Activated naive CD8-positive, alpha-beta T cell treated with anti-CD3 and anti-CD28 coated beads, Interleukin-2, amount 50 U/mL, for 24 hours (primary cell): ENCODE measurements at regions not wholly inside any gene's neighbourhood (a gene's known extent, or its start where the extent isn't known, plus 50 kb on each side); places are given as distances from the start of the nearest gene placed in this dataset.
A peak's percentile ranks its signal among the peaks of the same experiment; 100 is the strongest.
"Not testable (repeated sequence)": the region's sequence is repeated elsewhere in the genome, so short reads cannot be mapped to it uniquely, and the experiment has no call there.

Source experiments
- ATAC-seq: fragments of 150-1000 bp; cut with Tn5 transposase; one replicate; pipeline ENCODE4 v1.10.0; 2021
- DNase-seq: peaks from one replicate; pipeline ENCODE4 v3.0.0; 2021
- H3K27ac Mint-ChIP-seq: one replicate; pipeline ENCODE4 v1.8.0; 2021; ENCODE audit warnings: mild to moderate bottlenecking, mixed read lengths
- H3K27me3 Mint-ChIP-seq: one replicate; pipeline ENCODE4 v1.8.0; 2021; ENCODE audit warnings: mixed read lengths
- H3K36me3 Mint-ChIP-seq: one replicate; pipeline ENCODE4 v1.8.0; 2021; ENCODE audit warnings: low read depth, mixed read lengths
- H3K4me1 Mint-ChIP-seq: one replicate; pipeline ENCODE4 v1.8.0; 2021; ENCODE audit warnings: mixed read lengths
- H3K4me3 Mint-ChIP-seq: one replicate; pipeline ENCODE4 v1.8.0; 2021; ENCODE audit warnings: mild to moderate bottlenecking, moderate library complexity, mixed read lengths
- H3K9me3 Mint-ChIP-seq: one replicate; pipeline ENCODE4 v1.8.0; 2021; ENCODE audit warnings: mixed read lengths

DNA sequence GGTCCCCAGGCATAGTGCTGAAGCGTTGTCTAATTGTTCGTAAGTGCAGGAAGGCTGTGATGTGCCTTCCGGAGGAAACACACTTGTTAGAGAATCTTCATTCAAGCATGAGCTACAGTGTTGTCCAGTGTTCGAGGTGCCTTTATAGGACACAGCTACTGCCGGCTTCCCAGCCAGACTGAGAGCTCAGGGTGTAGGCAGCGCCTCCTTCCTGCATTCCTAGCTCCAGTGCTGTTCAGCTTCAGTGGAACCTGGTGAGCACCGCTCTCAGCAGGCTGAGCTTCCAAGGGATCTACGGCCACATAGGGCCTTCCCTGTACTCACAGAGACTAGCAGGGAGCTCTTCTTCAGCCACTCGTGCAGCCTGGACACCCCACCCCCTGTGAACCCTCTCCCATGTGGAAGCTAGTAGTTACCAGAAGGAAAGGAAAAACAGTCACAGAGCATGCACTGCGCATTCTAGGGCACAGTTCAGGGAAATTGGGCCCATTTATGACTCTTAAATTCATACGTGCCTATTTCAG is 87.9 kb upstream of the UXS1 start:
- H3K9me3 Mint-ChIP-seq, H3K27me3 Mint-ChIP-seq, H3K4me3 Mint-ChIP-seq, H3K36me3 Mint-ChIP-seq, ATAC-seq, H3K4me1 Mint-ChIP-seq, DNase-seq, H3K27ac Mint-ChIP-seq: not testable (repeated sequence)

DNA sequence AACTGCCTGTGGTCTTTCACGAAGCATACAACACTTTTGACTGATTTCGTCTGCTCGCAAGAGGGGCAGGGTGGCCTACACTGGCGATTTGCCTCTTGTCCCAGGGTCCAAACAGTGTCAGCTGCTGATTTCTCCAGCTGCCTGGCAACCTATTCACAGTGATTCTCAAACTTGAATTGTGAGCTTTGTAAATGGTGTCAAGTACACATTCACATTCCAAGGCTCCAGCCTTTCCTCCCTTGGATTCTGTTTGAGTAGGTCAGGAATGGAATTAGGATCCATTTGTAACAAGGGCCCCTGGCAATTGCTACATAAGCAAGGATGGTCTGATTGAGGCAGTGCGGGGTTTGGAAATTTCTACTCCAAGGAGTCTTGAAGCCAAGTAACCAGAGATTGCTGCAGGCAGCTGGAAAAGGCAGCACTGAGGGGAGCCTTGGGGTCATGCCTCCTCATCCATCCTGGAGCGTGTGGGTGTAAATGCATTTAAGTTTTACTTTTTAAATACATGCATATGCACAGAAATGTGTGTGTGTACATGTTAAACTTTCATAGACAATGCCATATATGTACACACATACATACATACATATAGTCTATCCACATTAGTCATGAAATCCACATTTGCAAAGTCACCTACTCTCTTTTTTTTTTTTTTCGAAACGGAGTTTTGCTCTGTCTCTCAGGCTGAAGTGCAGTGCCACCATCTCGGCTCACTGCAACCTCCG is 86.8 kb upstream of the UXS1 start:
- DNase-seq (no peak), ATAC-seq (no peak)
- no peak overlapping the region for H3K4me3 Mint-ChIP-seq
- no peaks in the 10 kb centered on the region for H3K36me3 Mint-ChIP-seq
- no peaks in the 10 kb centered on the region for H3K4me1 Mint-ChIP-seq
- H3K9me3 Mint-ChIP-seq, result no peaks in the 10 kb centered on the region
- H3K27ac Mint-ChIP-seq, result no peak overlapping the region
- H3K27me3 Mint-ChIP-seq, result peaks cover 3% of the 10 kb centered on the region

DNA sequence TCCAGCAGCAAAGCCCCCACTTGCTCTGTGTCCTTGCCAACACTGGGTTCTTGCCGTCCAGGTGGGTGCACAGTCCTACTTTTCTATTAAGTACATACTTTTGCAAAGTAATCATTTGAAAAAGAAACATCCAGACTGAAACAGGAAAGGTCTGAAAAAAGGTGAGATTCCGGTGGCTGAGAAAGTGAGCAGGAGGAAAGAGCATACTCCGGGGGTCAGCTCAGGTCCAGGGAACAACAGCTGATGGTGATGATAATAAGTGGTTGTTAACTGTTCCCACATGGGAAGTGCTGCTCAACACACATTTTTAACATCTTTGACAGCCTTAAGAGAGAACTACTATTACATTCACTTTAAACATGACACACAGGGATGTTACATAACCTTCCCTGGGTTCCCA is 86.1 kb upstream of the UXS1 start:
- no peaks in the 10 kb centered on the region for H3K36me3 Mint-ChIP-seq
- no peaks in the 10 kb centered on the region for H3K4me1 Mint-ChIP-seq
- peaks cover 3% of the 10 kb centered on the region for H3K27me3 Mint-ChIP-seq
- no peaks in the 10 kb centered on the region for H3K9me3 Mint-ChIP-seq
- H3K4me3 Mint-ChIP-seq, result no peak overlapping the region
- ATAC-seq, result no peak
- H3K27ac Mint-ChIP-seq, result no peak overlapping the region
- no peak for DNase-seq

DNA sequence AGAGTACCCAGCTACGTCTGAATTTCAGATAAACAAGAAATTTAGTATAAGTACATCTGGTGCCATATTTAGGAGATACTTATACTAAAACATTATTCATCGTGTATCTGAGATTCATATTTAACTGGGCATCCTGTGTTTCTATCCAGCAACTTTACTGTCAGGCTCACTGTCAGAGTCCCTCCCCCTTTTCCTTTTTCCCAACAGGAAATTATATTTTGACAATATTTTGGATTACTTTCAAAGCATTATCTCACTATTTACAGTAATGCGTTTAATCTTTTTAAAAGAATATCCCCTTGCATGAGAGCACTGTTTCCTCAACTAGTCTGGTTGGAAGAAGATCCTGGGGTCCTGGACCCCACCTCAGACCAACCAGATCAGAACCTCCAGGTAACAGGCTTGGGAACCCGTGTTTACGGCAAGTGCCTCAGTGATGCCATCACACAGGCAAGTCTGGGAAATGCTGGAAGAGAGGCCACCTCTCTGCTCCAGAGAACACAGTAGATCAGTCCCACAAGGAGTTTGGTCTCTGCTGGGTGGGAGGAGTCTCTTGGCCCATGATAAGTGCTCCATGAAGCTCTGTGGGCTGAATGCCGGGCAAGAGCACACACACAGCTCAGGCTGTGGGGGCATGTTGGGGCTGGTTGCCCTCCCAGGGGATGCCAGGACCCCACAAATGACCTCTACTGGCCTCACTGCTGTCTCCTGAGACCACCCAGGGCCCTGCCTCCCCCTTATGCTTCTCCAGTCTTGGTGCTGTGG is 84.2 kb upstream of the UXS1 start:
- no peaks in the 10 kb centered on the region for H3K36me3 Mint-ChIP-seq
- no peak overlapping the region for H3K4me3 Mint-ChIP-seq
- peaks cover 3% of the 10 kb centered on the region for H3K27me3 Mint-ChIP-seq
- H3K9me3 Mint-ChIP-seq, result no peaks in the 10 kb centered on the region
- no peaks in the 10 kb centered on the region for H3K4me1 Mint-ChIP-seq
- no peak overlapping the region for H3K27ac Mint-ChIP-seq
- no peak for DNase-seq
- no peak for ATAC-seq

- DNase-seq (no peak), ATAC-seq (no peak)
- Mint-ChIP-seq H3K27ac (no peak overlapping the region), H3K27me3 (peaks cover 3% of the 10 kb centered on the region), H3K36me3 (no peaks in the 10 kb centered on the region), H3K9me3 (no peaks in the 10 kb centered on the region), H3K4me1 (no peaks in the 10 kb centered on the region), H3K4me3 (no peak overlapping the region)
Measured at GRCh38 chr2:106277426-106277825, 83.3 kb upstream of the UXS1 start.

GRCh38 chr2:106275971-106276370 is 81.9 kb upstream of the UXS1 start:
- H3K4me1 Mint-ChIP-seq, result no peaks in the 10 kb centered on the region
- no peak for ATAC-seq
- no peak for DNase-seq
- no peaks in the 10 kb centered on the region for H3K9me3 Mint-ChIP-seq
- no peak overlapping the region for H3K4me3 Mint-ChIP-seq
- peaks cover 11% of the 10 kb centered on the region for H3K27me3 Mint-ChIP-seq
- no peaks in the 10 kb centered on the region for H3K36me3 Mint-ChIP-seq
- no peak overlapping the region for H3K27ac Mint-ChIP-seq

DNA sequence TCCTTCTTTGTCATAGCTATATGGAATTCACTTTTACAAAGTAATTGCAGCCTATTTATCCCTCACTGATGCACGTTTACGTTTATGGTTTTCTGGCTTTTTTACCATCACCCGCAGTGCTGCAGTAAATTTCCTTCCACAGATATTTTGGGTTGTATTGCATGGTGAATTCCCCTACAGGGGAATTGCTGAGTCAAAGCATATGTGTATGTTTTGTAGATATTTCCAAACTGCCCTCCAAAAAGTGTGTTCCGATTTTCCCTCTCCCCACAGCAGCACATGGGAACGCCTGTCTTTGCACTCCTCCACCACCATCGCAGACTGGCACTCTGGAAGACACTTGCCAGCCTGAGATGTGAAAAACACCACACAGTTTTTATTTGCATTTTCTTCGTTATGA is 80.6 kb upstream of the UXS1 start:
- Mint-ChIP-seq H3K36me3 (no peaks in the 10 kb centered on the region), H3K4me3 (no peak overlapping the region), H3K27me3 (peaks cover 21% of the 10 kb centered on the region), H3K9me3 (no peaks in the 10 kb centered on the region), H3K27ac (no peak overlapping the region), H3K4me1 (peaks cover 6% of the 10 kb centered on the region)
- ATAC-seq, result no peak
- DNase-seq, result no peak

DNA sequence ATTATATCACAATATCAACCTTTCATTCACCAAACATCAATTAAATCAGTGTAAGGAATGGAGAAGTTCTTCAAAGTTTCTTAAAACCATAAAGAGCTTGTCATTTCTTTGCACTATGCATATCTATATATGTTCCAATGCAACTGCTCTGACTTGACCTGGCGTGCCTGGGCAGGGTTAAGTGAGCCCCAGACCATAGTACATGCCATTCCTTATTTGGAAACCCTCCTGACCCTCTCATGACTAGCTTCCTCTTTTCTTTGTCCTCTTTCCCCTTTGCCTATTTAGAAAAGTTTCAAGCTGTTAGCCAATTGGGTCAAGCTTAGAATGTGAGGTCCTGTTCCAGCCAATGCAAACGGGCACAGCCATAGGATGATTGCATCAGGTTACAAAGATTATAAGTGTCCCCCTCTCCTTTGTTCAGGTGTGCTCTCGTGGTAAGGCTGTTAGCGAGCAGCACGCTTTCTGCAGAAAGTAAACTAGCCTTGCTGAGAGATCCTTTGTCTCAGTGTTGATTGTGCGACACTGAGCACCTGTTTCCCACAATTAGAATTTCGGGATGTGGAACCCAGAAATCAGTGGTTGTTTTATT is 78.2 kb upstream of the UXS1 start:
- no peak overlapping the region for H3K4me3 Mint-ChIP-seq
- no peaks in the 10 kb centered on the region for H3K36me3 Mint-ChIP-seq

GRCh38 chr2:106270471-106270891 is 76.4 kb upstream of the UXS1 start:
- no peak overlapping the region for H3K27ac Mint-ChIP-seq

More for the DNA sequence above, 78.2 kb upstream of the UXS1 start:
- H3K27me3 Mint-ChIP-seq, result peaks cover 33% of the 10 kb centered on the region
- no peak overlapping the region for H3K27ac Mint-ChIP-seq
- DNase-seq (no peak), ATAC-seq (no peak)
- H3K4me1 Mint-ChIP-seq, result peaks cover 19% of the 10 kb centered on the region
- no peaks in the 10 kb centered on the region for H3K9me3 Mint-ChIP-seq

GRCh38 chr2:106269591-106270291 is 75.6 kb upstream of the UXS1 start:
- Mint-ChIP-seq H3K4me3 (peak overlapping the region; percentile 71), H3K36me3 (no peaks in the 10 kb centered on the region), H3K4me1 (peaks cover 19% of the 10 kb centered on the region), H3K27me3 (peaks cover 33% of the 10 kb centered on the region), H3K9me3 (no peaks in the 10 kb centered on the region), H3K27ac (peak overlapping the region; percentile 59)
- DNase-seq, result peak; percentile 17
- ATAC-seq, result peak; percentile 31

More at GRCh38 chr2:106270471-106270891, 76.4 kb upstream of the UXS1 start:
- Mint-ChIP-seq H3K4me1 (peaks cover 19% of the 10 kb centered on the region), H3K4me3 (peak overlapping the region; percentile 71), H3K36me3 (no peaks in the 10 kb centered on the region), H3K27me3 (peaks cover 33% of the 10 kb centered on the region), H3K9me3 (no peaks in the 10 kb centered on the region)
- ATAC-seq (no peak), DNase-seq (no peak)

GRCh38 chr2:106267997-106268396 is 73.9 kb upstream of the UXS1 start:
- no peak for ATAC-seq
- Mint-ChIP-seq H3K9me3 (no peaks in the 10 kb centered on the region), H3K36me3 (no peaks in the 10 kb centered on the region), H3K4me3 (no peak overlapping the region), H3K27ac (no peak overlapping the region), H3K4me1 (peaks cover 19% of the 10 kb centered on the region), H3K27me3 (peaks cover 33% of the 10 kb centered on the region)
- DNase-seq, result no peak

- ATAC-seq, result no peak
Measured at GRCh38 chr2:106261871-106262321, 67.8 kb upstream of the UXS1 start.

DNA sequence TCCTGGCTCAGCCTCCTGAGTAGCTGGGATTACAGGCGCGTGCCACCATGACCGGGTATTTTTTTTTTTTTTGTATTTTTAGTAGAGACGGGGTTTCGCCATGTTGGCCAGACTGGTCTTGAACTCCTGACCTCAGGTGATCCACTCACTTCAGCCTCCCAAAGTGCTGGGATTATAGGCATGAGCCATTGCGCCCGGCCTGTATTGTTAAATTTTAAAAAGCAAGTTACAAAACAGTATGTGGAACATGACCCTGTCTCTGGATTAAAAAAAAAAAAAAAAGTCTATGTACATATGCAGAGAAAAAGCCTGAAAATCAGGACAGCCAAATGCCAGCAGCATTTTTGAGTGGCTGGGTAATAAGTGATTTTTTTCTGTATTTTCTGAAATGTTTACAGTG is 64.8 kb upstream of the UXS1 start:
- DNase-seq, H3K27me3 Mint-ChIP-seq, H3K4me3 Mint-ChIP-seq, H3K9me3 Mint-ChIP-seq, H3K27ac Mint-ChIP-seq, ATAC-seq, H3K4me1 Mint-ChIP-seq, H3K36me3 Mint-ChIP-seq: not testable (repeated sequence)

More at GRCh38 chr2:106261871-106262321, 67.8 kb upstream of the UXS1 start:
- Mint-ChIP-seq H3K27ac (no peak overlapping the region), H3K27me3 (no peaks in the 10 kb centered on the region), H3K4me3 (no peak overlapping the region), H3K36me3 (no peaks in the 10 kb centered on the region), H3K9me3 (no peaks in the 10 kb centered on the region), H3K4me1 (no peaks in the 10 kb centered on the region)
- DNase-seq, result no peak

DNA sequence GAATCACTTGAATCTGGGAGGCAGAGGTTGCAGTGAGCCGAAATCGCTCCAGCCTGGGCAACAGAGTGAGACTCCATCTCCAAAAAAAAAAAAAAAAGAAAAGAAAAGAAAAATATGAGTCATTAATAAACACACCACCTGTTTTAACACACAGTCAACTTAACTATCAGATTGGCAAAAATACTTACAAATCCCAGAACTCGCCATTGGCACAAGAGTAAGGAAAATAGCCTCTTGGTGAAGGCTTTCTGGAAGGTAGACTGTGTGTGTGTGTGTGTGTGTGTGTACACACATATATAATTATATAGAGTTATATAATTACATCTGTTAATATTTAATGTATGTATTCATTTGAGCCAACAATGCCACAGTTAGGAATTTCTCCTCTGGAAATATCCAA is 63.7 kb upstream of the UXS1 start:
- DNase-seq (no peak), ATAC-seq (no peak)
- no peaks in the 10 kb centered on the region for H3K27me3 Mint-ChIP-seq
- no peaks in the 10 kb centered on the region for H3K36me3 Mint-ChIP-seq
- H3K9me3 Mint-ChIP-seq, result no peaks in the 10 kb centered on the region
- no peak overlapping the region for H3K27ac Mint-ChIP-seq
- no peak overlapping the region for H3K4me3 Mint-ChIP-seq
- H3K4me1 Mint-ChIP-seq, result no peaks in the 10 kb centered on the region
